DMS153 (cell line): ENCODE measurements at regions not wholly inside any gene's neighbourhood (a gene's known extent, or its start where the extent isn't known, plus 50 kb on each side); places are given as distances from the start of the nearest gene placed in this dataset.
A peak's percentile ranks its signal among the peaks of the same experiment; 100 is the strongest.

ENCODE experiments used
- DNase-seq: peaks from one replicate; lab custom pipeline; 2025; lab: John Stamatoyannopoulos, UW

- DNase-seq = no peak
These were observed 439.7 kb upstream of the TNP1 start for GRCh38 chr2:217299590-217299989.

DNA sequence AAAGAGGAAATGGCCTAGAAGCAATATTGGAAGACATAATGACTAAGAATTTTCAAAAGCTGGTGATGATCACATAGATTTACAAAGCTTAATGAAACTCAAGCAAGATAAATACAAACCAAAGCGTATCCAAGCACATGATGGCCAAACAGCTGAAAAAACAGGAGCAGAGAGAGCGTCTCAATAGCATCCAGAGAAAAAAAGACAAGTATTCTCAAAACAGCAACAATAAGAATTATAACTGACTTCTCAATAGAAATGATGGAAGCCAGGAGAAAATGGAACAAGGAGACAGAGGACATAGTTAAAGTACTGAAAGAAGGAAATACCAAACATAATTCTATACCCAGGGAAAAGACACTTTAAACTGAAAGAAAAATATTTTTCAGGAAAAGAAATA is 437.2 kb upstream of the TNP1 start:
- no peak for DNase-seq

DNA sequence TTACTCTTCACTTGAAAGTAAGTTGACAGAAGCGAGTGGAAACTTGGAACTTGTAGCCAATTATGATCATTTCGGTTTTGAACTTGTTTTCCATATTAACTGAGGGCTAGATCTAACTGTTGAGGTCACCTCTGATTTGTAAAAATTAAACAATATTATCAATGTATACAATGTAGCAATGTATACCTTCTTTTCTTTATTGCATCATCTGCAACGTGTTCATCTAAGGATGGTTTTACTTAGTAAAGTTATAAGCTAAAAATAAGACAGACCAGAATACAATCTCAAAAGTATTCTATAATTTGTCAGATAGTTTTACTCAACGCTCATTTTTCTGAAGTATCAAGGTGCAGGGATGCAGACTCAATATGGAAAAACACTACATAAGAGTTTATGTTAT is 435.0 kb upstream of the TNP1 start:
- no peak for DNase-seq

- no peak for DNase-seq
These were observed 434.3 kb upstream of the TNP1 start for GRCh38 chr2:217294211-217294610.

DNA sequence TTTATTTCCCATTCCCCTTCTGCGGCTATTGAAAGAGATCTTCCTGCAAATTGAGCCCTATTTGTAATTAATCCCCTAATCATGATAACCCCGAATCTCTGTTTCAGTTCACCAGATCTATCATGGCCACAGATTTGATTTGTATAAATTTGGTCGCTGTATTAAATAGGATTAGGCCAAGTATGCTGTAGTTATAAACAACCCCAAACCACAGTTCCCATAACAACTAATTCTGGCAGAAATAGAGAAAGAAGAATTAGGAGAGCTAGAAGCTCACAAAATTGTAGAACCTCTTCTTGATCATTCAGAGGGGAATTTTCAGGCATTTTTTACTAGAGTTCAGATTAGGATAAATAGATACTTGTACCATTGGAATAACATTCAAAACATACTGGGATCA is 433.7 kb upstream of the TNP1 start:
- no peak for DNase-seq

- no peak for DNase-seq
These were observed 433.2 kb upstream of the TNP1 start for GRCh38 chr2:217293046-217293445.

DNA sequence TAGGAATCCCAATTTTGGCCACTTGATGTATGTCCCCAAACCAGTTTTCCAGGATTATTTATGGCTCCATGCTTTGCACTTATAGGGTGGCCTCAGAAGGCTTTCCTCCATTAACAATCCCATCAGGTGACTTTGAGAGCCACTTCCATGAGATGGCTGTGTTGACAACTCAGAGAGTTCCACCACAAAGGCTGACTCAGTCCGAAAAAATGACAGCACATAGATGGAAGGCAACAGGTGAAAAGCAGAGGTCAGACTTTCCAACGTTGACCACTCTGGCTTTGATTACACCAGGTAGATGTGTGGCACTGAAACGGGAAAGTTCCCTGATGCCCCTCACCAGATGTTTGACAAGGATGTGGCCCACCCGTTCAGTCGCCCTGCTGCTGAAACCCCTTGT is 431.4 kb upstream of the TNP1 start:
- DNase-seq = no peak

DNA sequence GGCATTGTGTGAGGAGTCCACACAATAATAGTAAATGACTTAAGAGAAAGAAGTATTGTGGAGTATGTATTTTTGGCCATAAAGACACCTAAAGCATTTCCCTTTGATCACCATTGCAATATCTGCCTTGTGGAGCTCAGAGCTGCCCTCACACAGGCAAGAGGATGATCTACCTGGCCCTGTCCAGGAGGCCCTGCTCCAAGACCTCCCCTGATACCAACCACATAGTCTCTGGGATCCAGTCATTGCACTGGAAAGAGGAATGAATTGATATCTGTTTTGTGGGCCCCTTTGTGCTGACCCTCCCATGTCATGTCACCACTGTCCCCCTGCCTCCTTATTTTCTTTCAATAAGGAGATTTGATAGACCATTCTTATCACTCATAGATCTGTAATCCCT is 430.6 kb upstream of the TNP1 start:
- DNase-seq = no peak

- peak; percentile 92 for DNase-seq
These were observed 430.0 kb upstream of the TNP1 start for GRCh38 chr2:217289907-217290280.

DNA sequence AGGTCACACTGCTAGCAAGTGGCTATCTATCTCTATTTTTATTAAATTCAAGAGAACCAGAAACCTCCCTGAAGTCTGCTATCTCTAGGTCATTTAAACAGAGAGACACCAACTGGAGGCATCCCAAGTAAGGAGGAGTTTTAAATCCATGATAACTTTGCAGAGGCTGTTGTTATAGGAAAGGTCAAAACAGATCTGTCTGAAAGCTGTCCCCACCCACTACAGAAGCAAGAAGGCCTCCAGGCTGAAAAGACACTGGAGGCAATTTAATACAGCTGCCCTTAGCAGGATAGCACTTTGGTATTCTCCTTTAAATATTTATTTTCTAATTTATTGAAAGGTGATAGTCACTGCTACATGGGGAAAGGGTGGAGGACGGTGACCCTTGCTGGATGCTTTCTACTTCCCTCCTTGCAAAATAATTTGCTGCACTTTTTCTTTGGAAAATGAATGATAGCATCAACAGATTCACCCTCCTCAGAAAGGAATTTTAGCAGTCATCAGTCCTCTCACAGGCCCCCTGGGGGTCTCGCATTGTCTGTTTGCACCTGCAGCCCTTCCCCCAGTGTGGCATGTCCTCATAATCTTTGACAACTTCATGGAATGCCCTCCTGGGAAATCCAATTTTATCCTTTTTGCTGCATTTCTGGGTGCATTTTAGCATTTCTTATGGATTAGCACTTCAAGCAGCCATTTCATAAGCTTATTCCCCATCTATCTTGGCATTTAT is 429.5 kb upstream of the TNP1 start:
- DNase-seq = no peak

DNA sequence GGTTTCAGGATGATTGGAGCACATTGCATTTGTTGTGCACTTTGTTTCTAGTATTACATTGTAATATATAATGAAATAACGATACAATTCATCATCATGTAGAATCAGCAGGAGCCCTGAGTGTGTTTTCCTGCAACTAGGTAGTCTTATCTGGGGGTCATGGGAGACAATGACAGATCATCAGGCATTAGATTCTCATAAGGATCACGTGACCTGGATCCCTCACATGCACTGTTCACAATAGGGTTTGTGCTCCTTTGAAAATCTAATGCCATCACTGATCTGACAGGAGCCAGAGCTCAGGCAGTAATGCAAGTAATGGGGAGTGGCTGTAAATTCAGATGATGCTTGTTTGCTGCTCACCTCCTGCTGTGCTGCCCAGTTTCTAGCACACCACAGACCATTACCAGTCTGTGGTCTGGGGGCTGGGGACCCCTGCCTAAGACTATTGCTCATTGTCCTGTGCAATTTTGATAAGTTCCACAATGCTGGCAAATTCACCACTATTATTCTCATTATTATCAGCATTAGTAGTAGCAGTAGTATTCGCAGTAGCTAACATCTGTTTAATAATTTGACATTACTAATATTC is 428.7 kb upstream of the TNP1 start:
- DNase-seq = no peak

GRCh38 chr2:217286833-217287232 is 427.0 kb upstream of the TNP1 start:
- no peak for DNase-seq

DNA sequence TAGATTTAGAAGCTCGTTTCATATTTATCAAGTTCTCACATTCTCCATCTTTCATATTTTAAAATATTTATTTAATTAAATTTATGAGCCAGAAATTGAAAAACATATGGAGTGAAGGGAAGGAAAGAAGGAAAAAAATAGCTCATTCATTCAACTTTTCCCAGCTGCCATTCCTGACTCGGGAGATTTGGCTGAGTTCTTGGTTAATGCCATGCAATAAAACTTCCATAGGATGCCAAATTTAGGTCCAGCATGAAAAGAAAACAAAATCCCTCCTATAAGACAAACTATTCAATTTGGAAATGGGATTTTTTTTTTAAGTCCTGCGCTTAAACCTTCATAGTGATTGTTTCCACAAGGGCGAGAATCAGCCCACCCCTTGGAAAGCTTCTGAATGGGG is 426.1 kb upstream of the TNP1 start:
- no peak for DNase-seq

DNA sequence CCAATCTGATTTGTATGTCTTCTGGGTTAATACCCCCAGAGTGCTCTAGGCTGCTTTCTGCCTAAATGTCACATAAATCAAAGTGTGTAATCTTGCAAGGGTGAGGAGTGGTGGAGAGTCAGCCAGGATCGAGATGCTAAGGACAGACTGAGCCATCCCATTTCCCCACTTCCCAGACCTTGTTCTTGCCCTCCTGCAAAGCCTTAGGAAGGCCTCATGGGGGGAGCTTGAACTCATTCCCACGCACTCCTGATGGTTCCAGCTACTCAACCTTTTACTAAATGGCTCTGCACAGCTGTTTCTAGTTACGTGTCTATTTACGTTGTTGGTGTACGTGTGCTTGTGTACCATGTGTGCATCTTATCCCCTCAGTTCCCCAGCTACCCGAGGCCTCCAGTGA is 423.6 kb upstream of the TNP1 start:
- DNase-seq = no peak

DNA sequence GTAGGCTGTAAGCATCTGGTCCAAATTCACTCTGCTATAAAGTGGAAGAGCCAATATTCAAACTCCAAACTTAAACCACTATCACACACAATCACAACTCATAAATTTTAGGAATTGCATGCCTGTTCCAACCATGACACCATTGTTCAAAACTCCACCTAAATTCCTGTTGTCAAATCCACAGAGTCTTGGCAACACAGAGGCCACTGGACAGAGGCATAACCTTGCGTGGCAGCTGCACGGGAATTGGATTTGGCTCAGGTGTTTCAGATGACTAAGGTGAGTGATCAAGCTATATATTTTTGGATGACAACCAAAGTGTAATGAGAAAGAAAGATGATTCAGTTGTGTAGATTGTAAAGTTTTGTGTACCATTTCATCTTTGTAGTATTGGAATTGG is 422.7 kb upstream of the TNP1 start:
- no peak for DNase-seq

DNA sequence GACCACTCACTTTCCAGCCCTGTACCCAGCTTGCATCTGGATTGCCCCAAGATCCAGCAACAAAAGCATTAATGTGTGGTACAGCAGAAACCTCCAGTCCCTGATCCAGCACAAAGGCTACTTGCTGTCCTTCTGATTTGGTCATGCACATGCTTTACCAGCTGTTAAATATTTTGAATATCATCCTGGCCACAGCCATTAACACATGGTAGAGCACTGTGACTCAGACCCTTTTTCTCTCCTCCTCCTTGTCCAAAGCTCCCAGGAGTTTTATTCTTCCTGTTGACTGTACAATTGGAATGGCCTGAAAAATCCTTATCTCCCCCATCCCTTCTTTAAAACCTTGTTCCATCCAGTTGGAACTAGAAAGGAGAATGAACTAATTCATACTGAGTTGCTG is 419.7 kb upstream of the TNP1 start:
- DNase-seq = no peak

DNA sequence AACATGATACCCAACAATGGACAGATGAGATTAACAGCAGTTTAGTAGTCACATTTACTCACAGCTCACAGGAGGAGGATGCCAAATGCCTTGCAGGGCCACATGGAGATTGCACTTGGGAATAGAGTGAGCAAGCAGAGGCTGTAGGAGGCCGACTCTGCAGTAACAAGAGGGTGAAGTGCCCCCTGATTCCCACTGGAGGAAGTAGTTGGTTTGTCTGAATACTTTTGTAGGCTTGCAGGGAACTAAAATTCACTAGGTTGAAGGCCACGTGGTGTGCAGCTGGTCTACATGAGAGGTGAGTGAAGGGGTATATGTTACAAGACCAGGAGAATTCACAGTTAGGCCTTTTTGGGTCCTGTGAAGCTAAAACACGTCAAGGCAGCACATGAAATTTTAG is 419.3 kb upstream of the TNP1 start:
- no peak for DNase-seq

GRCh38 chr2:217277646-217278398 is 418.0 kb upstream of the TNP1 start:
- DNase-seq = no peak

DNA sequence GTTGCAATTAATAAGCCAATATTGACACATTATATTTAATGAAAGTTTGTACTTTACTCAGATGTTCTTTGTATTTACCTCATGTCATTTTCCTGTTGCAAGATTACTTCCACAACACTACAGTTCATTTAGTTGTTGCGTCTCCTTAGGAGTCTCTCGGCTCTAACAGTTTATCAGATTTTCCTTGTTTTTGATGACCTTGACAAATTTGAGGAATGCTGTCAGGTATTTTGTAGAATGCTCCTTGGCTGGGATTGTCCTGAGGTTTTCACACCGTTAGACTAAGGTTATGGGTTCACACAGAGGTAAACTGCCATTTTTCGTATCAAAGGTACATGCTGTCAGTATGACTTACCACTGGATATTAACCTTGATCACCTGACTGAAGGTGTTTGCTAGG is 416.6 kb upstream of the TNP1 start:
- no peak for DNase-seq

DNA sequence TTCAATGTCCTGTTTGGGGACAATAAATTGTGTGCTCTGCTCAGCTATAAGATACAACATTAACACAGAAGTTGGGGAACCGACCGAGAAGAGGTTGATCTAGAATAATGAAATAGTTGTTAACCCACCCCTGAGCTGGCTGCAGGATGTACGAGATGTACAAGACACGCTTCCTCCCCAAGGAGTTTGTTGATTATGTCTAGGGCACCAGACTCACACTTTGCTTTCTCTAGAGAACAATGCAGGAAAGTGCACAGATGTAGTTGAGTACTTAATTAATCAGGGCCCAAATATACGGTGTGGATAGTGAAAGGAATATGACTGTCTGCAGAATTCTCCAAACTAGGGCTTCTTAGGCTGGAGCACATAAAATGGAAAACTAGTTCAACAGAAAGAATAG is 415.2 kb upstream of the TNP1 start:
- no peak for DNase-seq

DNA sequence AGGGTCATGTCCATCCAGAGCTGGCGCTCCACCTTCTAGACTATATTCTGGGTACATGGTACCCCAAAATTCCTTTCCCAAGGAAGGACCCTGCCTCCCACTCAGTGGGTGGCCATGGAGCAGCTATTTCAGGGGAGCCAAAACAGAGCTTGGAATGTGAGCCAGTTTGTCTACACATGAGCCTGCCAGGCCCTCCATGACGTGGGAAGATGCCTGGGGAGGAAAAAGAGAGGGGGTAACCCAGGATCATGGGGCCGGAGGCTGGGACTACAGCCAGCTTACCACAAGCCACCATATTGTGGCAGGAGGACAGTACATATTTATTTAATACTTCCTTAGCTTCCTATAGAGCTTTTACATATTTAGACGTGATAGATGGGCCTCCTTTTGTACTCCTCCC is 414.7 kb upstream of the TNP1 start:
- DNase-seq = no peak

GRCh38 chr2:217273851-217274250 is 414.0 kb upstream of the TNP1 start:
- no peak for DNase-seq

GRCh38 chr2:217273162-217273561 is 413.3 kb upstream of the TNP1 start:
- no peak for DNase-seq

- no peak for DNase-seq
These were observed 411.9 kb upstream of the TNP1 start for GRCh38 chr2:217271813-217272212.
